SIG-M5 treated with dmso at 0.1 percent for 504 hours (cell line): ENCODE measurements at regions not wholly inside any gene's neighbourhood (a gene's known extent, or its start where the extent isn't known, plus 50 kb on each side); places are given as distances from the start of the nearest gene placed in this dataset.
A peak's percentile ranks its signal among the peaks of the same experiment; 100 is the strongest.

Experiments used
- DNase-seq: peaks from one replicate; lab custom pipeline; 2025; ENCODE audit not compliant: unreplicated experiment; lab: John Stamatoyannopoulos, UW

DNA sequence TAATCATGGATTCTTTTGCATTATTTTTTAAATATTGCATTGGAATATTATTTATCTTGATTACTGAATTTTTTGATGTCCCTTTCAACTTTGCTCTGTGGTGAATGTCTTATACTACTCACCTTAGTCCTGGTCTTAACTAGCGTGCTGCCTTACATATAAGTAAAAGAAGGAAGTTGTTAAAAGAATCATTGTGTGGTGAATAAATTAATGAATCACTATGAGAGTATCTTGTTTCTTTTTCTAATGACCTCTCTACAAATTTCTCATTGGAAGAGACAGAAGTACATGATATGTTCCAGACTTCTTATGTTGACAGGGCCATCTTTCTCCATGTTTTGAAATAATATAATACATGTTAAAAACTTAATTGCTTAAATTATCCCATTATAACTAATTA lies 432.6 kb upstream of the MMADHC start:
- no peak for DNase-seq

DNA sequence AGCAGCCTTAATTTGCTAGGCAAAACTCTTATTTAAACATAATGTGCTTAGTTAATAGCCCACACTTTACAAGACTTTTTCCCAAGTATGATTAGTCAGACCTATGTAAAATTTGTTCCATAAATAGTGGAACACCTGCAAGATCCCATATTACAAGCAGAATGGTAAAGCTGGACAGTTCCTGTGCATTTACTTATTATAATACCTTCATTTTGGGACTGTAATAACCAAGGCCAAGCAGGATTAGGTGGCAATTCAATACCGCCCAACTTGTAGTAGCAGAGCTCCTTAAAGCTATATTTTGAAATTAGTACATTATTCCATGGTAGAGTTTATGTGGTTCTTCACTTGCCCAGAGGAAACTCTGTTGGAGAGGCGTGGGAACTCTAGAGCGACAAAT lies 431.5 kb upstream of the MMADHC start:
- no peak for DNase-seq

DNA sequence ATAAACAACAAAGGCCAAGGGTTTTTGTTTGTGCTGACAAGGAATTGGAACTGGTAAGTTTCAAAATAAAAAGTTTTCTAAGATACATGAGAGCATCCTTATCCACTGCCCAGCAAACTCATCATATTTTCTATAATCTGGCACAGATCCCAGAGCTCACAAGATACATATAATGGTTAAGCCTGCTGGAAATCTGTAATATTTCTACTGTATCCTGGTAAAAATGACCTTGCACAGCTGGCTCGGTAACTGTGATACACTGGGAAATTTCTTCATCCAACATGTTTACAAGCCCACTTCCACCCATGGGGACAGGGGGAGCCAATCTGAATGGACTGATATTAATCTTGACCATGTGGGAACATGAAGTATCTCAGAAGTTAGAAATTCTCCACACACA lies 425.4 kb upstream of the MMADHC start:
- DNase-seq, result no peak

DNA sequence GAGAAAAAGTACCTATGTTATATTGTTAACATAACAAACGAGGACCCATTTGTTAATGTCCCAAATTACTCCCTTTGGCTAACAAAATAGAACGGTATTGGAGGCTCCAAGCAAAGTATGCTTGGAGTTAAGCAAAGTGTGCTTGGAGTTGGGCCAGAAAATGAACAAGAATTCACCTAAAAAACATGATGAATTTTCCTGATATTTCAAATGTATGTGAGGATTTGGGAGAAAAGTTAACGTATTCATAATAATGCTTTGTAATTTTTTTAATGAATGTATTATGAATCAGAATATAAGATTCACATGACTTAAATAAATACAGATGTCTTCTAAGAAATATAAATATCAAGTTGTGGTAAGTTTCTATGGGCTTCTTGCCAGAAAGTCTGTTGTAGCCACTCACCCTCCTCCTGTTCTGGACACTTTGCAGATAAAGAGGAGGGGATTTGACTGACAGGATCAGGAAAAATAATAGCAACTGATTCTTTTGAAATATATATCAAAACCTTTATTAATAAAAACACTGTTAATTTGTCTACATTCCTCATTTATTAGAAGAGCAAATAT lies 423.7 kb upstream of the MMADHC start:
- DNase-seq, result no peak

DNA sequence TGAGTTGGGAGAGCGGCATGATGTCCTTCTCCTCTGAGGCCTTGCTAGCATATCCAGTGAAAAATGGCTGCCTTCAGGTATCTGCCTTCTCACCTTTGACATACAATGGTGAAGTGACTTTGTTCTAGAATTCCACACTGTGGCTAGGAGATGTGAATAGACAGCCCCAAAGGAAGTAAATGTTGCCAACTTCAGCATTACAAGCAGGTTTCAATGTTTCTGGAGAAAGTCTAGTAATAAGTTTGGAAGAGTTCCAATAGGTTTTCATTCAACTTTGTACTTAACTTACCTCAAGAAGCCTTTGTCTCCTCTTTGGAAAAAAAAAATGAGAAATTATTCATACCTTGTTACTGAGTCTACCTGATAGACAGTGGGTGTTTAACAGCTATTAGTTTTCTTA lies 421.3 kb upstream of the MMADHC start:
- DNase-seq, result no peak

DNA sequence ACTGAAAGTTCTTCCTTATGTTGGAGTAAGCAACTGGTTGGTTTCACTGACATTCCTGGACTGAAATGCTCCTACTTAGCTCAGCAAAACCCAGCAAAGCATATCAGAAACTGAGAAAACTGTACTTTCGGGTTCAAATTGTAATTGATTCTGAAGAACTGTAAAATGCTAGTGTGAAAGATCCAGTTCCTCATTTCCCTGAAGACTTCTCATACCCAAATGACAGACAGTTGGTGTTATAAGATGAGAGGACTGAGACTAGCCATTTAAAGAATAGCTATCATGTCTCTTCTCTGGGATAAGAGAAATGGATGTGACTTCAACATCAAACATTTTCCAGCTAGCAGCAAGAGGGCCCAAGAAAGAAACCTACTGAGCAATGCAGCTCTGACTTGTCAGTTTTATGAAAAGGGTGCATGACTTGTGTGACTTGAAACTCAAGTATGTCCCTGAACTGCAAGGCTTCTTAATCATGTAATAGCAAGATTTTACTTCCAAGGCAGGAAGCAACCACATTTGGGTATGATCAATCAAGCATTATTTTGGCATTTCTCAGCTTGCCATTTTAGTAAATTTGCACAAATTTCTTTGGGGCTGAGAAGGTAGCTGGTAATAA lies 420.3 kb upstream of the MMADHC start:
- no peak for DNase-seq

DNA sequence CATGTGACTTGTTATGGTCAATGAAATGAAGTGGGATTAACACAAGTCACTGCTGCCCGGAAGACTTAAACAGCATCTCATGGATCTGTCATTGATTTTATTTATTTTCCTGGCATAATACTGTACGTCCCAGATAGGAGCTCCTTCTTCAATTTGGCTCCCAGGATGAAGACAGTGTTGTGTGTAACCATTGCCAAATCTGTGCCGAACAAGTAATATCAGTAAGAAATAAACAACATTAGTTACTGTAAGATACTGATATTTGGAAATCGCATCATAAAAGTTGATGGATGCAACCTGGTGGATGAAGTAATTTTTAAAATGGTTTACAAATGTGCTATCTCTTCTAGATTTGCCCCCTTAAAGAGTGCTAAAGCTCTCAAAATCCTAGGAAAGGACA lies 419.0 kb upstream of the MMADHC start:
- no peak for DNase-seq

DNA sequence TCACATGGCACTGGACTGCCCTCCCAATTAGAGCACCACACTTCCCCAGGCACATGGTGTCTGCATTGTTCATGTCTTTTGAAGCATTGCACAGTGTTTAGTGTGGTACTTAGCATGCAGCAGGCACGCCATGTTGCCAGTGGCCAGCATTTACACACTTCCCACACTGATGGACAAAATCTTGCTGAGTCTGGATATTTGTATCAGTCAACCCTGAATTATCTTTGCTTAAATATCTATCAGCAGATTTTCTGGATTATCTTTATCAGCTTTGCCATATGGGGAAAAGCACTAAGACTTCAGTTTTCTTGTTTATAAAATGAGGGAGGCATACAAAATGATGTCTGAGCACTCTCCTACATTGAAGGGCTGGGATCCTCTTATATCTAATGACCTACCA lies 416.0 kb upstream of the MMADHC start:
- DNase-seq, result no peak

DNA sequence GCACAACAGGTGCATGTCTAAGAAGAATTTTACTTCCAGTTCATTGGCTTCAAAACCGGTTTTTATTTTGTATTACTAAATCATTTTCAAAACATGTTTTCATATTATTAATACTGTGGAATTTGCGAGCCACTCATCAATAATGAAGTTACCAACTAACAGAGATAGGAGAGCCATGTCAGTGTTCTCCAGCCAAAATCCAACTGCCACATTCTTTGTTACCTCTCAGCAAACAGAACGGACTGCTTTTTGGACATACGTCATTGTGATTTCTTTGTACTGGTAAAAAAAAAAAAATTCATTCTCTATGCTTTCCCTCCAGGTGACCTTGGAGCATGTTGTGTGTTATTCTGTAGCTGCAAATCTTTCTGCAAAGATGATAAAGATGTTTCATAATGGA lies 414.2 kb upstream of the MMADHC start:
- DNase-seq, result no peak

DNA sequence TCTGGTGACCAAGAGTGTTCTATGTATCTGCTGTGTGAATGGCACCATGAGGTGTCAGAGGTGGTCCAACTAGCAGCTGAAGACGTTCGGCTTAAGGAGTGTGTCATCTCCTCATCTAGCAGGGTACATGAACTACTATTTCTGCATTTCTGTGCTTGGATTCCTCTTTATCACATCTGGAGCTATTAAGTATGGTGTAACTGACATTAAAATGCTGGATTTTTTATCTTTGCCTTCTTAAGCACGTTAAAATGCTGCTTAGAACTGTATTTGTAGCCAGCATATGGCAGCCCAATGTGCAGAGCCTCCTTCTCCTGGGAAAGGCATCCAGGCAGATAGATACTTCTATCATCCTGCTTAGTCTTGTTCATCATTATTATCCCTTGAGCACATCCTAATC lies 409.3 kb upstream of the MMADHC start:
- no peak for DNase-seq

DNA sequence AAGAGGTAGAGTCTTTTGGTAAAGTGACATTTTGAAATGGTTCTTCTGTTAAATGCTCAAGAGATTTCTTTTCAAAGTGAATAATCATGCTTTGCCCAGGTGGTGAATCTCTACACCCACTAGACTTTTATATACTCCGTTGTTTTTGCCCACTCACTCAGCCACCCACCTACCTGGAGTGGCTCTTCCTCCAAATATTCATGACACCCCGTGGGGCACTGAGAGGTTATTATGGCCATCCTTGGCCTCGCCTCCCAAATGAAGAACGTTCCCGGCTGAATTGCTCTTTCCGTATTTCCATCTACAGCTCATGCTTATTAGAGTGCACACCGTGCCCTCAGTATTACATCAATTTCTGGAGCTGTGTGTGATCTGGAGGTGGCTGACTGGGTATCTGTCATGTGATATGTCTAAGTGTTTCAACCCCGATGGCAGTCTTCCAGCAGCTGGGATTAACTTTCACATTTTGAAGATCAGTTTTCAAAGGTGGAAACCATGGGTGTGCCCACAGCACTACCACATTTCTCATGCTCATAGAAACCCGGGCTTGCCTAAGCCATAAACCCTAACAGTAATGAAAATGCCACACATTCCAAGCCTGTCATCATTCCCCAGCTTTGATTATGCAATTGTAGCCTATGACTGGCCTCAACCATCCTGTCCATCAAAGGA lies 406.6 kb upstream of the MMADHC start:
- no peak for DNase-seq

DNA sequence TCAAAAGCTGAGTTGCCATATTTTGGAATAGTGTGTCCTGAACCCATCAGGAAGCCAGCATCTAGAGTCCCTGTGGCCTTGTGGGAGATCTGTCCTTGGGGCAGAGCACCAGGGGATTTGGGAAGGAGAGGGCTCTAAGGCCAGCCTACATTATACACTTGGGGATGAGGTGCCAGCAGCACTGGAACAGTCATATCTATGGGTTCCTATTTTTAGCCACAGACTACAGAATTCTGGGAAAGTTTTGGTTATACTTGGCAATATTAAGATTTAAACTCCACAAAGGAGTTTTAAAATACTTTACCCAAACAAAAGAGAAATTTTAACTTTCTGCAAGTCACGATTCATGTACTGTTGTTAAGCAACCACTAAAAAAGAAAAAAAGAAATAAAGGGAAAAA lies 405.7 kb upstream of the MMADHC start:
- DNase-seq, result no peak

DNA sequence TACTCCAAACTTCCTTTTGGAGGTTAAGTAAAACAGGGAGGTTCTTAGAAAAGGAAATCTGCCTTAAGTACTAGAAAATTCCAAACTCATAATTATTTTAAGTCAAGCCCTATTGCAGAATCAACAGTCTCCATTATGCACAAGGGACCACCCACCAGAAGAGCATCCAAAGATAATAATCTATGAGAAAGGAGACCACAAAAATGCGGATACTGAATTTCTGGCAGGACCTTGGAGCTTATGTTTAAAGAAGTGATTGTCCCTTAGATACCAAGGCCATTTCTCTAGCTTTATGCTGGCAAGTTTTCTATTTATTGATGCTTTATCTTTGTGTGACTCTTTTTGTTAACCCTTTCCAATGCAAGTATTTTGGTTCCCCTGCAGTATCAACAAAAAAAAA lies 404.0 kb upstream of the MMADHC start:
- DNase-seq, result no peak

DNA sequence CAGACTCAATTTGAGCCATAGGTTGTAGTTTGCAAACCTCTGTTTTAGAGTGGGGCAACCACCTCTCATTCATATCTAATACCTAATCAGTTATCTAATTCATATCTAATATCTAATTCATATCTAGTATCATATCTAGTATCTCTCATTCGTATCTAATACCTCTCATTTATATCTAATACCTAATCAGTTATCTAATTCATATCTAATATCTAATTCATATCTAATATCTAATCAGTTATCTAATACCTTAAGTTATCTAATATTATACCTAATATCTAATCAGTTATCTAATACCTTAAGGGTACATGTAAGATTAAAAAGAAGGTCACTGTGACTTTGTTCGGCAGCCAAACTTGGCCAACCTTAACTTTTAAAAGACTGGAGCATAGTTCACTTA lies 403.4 kb upstream of the MMADHC start:
- no peak for DNase-seq

DNA sequence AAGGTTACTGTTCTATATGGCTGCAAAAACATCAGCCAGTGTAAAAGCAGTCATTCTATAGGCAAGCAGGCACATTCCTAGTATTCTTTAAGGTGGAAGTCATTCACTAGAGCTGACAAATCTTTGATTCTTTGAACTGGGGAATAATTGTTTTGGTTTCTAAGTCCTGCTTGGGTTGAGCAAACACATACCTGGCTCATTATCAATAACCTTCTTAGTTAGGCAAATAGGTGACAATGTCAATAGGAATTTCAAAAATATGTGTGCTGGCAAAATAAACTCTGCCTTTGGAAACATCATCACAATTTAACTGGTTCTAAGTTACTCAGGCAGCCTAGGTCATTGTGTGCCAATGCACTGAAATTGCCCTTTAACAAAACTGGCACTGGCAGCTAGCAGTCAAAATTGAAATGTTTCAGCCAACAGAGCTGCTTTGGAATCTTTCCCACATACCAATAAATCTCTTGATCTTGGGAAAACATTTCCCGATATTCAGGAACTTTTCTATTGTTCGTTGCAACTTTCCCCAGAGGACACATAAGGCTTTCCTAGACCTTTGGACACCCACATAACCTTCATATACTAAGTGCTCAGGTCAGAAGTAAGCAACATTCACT lies 402.0 kb upstream of the MMADHC start:
- DNase-seq, result peak; percentile 60

DNA sequence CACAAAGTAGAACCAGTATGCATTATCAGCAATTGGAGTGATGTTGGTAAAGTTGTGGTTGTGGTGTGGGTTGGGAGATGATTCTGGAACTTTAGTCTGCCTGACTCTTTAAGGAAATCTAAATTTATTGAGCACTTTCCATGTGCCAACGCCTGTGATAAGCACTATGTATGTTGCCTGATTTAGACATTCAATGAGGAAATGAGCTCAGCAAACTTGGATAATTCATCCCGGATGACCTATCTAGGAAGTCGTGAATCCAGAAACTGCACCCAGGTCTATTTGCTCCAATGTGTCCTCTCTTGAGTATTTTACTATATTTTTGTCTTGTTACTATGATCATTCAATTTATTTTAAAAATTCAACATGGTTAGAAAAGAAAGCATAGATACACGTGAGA lies 400.8 kb upstream of the MMADHC start:
- no peak for DNase-seq

DNA sequence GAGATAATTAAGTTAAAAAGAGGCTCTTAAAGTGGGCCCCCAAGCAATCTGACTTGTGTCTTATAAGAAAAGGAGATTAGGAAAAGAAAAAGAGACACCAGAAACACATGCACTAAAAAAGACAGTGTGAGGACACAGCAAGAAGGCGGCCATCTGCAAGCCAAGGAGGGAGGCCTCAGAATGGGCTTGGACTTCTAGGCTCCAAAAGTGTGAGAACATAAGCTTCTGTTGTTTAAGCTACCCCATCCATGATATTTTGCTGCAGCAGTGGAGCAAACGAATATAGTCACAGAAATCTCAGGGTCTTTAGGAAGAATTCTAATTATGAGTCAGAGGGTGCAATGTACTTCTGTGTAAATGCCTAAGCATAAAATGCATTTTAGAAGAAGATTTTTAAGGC lies 399.3 kb upstream of the MMADHC start:
- no peak for DNase-seq

DNA sequence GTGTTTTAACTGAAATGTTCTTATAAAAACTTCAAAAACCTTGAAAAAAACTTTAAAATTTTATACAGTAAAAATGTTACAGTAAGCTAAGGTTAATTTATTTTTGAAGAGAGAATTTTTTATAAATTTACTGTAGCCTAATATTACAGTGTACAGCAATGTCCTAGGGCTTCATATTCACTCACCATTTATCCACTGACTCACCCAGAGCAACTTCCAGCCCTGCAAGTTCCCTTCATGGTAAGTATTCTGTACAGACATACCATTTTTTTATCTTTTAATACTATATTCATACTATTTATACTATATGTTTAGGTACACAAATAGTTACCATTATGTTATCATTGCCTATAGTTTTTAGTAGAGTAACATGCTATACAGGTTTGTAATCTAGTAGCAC lies 396.7 kb upstream of the MMADHC start:
- DNase-seq, result no peak

DNA sequence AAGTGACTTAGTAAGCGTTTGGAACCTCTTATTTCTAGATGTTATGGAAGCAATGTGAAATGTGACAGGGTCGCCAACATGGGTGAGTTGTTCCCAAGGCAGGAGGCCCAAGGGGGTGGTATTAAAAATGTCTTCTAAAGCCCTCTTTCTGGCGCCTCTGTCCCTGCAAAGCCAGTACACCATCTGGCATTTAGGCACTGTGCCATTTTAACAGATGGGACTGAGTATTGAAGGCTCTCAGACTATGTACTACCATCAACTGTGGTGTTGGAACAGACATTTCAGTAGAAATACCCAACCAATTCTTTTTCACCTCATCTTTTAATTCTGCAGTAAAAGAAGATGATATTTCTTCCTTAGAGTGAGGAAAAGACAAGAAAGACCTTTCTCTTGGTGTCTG lies 384.5 kb upstream of the MMADHC start:
- DNase-seq, result no peak

DNA sequence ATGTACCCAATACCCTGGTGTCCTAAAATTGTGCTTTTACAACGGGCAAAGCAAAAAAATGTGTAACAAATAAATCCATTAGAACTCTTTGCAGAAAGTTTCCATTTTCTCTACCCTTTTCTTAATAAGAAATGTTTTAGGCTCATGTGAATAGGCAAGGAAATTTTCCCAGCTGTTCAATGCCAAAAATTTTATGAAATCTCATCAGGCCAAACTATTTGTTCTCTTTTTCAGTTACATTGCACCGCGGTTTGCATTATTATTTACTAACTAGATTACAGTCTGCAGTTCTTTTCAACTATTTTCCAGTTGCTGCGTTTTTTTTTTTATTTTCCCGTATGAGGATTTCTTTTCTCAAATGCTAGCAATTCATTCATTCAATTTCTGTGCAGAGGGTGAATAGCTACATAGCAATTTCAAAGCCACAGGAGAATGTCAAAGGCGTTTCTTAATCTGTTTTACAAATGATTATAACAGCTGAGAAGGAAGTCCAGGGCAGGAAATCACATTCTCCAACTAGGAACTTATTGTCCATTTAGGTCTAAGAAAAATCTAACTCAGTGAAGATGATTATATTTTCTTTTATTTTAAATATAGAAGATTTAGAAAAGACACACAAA lies 367.5 kb upstream of the MMADHC start:
- no peak for DNase-seq

DNA sequence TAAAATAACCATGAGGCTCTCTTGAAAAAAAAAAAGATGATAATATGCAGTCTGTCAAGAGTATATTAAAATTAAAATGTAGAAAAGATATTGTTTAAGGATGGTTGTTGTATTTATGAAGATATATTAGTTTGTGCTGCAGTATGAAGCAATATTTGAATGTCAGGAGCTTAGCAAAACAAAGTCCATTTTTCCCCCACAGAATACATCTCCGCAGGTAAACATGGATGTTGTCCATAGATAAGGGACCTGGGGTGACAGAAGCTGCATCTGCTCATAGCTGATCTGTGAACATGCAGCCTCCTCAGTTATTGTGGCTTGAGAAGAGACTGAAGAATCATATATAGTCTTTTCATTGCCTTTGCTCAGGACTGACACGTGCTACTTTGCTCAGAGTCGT lies 366.1 kb upstream of the MMADHC start:
- DNase-seq, result no peak

DNA sequence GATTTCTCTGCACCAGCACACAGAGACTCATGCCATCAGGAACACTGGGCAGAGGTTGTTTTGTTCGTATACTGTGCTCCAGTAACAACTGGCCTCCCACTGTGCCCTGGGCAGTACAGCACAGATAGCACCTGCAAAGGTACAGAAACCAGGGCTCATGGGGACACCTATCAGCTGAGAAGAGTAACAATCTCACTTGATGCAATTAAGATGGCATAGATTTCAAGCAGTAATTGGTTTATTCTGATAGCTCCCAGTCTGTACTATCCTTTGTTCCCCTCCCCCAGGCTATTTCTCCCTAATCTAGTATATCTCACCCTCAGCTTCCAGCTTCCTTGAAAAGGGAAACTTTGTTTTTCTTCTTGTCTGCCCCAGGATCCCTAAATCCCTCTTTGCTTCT lies 343.9 kb upstream of the MMADHC start:
- DNase-seq, result no peak
